ENCODE measurements at regions not wholly inside any gene's neighbourhood (a gene's known extent, or its start where the extent isn't known, plus 50 kb on each side); places are given as distances from the start of the nearest gene placed in this dataset.

- no peak for TF ChIP-seq FOXP2 (optimal IDR thresholded peaks at IDR 0.05; ENCODE audit: borderline replicate concordance, extremely low read depth, extremely low read length, insufficient read depth)
- no peak for TF ChIP-seq SIN3A (IDR thresholded peaks at IDR 0.05; ENCODE audit: borderline replicate concordance, insufficient read depth, low read length)
- no peak for TF ChIP-seq TAF1 (IDR thresholded peaks at IDR 0.05; ENCODE audit: borderline replicate concordance, insufficient read depth, low read length)
- no peak for TF ChIP-seq POLR2AphosphoS5 (IDR thresholded peaks at IDR 0.05; ENCODE audit: low read depth, low read length)
- TF ChIP-seq, protein P1, sequence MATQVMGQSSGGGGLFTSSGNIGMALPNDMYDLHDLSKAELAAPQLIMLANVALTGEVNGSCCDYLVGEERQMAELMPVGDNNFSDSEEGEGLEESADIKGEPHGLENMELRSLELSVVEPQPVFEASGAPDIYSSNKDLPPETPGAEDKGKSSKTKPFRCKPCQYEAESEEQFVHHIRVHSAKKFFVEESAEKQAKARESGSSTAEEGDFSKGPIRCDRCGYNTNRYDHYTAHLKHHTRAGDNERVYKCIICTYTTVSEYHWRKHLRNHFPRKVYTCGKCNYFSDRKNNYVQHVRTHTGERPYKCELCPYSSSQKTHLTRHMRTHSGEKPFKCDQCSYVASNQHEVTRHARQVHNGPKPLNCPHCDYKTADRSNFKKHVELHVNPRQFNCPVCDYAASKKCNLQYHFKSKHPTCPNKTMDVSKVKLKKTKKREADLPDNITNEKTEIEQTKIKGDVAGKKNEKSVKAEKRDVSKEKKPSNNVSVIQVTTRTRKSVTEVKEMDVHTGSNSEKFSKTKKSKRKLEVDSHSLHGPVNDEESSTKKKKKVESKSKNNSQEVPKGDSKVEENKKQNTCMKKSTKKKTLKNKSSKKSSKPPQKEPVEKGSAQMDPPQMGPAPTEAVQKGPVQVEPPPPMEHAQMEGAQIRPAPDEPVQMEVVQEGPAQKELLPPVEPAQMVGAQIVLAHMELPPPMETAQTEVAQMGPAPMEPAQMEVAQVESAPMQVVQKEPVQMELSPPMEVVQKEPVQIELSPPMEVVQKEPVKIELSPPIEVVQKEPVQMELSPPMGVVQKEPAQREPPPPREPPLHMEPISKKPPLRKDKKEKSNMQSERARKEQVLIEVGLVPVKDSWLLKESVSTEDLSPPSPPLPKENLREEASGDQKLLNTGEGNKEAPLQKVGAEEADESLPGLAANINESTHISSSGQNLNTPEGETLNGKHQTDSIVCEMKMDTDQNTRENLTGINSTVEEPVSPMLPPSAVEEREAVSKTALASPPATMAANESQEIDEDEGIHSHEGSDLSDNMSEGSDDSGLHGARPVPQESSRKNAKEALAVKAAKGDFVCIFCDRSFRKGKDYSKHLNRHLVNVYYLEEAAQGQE (IDR thresholded peaks at IDR 0.05; ENCODE audit: insufficient read depth in 1 of 2, low read depth in 2 of 2, low read length in 2 of 2): no peak
These were observed 54.2 kb upstream of the MCTP2 start for GRCh38 chr15:94177112-94177511.

GRCh38 chr15:94175420-94175819 is 55.9 kb upstream of the MCTP2 start:
- TF ChIP-seq, protein P1 (IDR thresholded peaks at IDR 0.05; ENCODE audit: insufficient read depth in 1 of 2, low read depth in 2 of 2, low read length in 2 of 2): no peak
- TF ChIP-seq POLR2AphosphoS5 (IDR thresholded peaks at IDR 0.05; ENCODE audit: low read depth, low read length) (no peak), TAF1 (IDR thresholded peaks at IDR 0.05; ENCODE audit: borderline replicate concordance, insufficient read depth, low read length) (no peak), FOXP2 (optimal IDR thresholded peaks at IDR 0.05; ENCODE audit: borderline replicate concordance, extremely low read depth, extremely low read length, insufficient read depth) (no peak)

DNA sequence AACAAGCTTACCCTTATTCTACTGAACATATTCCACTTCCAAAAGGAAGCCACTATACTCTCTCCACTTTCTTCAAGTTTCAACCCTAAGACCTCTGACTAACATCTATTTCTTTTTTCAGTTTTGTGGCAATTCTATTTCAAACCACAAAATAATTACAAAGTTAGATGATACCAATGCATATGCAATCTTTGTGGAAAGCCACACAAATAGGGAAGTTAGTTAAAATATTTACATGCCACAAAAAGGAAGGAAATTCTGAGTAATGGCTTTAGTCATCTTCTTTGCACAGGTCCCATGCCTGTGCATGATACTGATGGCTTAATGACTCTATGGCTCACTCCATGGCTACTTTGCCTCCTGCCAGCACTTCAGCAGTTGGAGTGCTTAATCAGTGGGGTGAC is 57.0 kb upstream of the MCTP2 start:
- no peak for TF ChIP-seq FOXP2 (optimal IDR thresholded peaks at IDR 0.05; ENCODE audit: borderline replicate concordance, extremely low read depth, extremely low read length, insufficient read depth)
- no peak for TF ChIP-seq POLR2AphosphoS5 (IDR thresholded peaks at IDR 0.05; ENCODE audit: low read depth, low read length)
- TF ChIP-seq, protein P1 (IDR thresholded peaks at IDR 0.05; ENCODE audit: insufficient read depth in 1 of 2, low read depth in 2 of 2, low read length in 2 of 2): no peak

DNA sequence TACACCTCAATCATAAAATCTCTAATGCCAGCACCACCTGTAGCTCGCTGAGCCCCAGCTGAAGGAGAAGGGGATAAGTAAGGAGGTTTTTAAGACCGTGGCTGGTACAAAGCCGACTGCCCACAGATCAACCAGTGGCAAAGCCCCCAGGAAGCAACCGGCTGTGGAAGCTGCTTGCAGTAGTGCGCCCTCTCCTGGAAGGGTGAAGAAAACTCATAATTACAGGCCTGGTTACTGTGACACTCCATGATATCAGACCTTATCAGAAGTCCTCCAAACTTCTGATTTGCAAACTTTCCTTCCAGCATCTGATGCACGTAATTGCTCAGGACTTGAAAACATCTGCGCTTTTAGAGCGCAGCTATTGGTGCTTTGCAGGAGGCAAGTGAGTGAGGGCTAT is 63.1 kb upstream of the MCTP2 start:
- TF ChIP-seq SIN3A (IDR thresholded peaks at IDR 0.05; ENCODE audit: borderline replicate concordance, insufficient read depth, low read length): no peak
- TF ChIP-seq, protein P1 (IDR thresholded peaks at IDR 0.05; ENCODE audit: insufficient read depth in 1 of 2, low read depth in 2 of 2, low read length in 2 of 2): no peak
- TF ChIP-seq FOXP2 (optimal IDR thresholded peaks at IDR 0.05; ENCODE audit: borderline replicate concordance, extremely low read depth, extremely low read length, insufficient read depth): no peak
- no peak for TF ChIP-seq POLR2AphosphoS5 (IDR thresholded peaks at IDR 0.05; ENCODE audit: low read depth, low read length)
- TF ChIP-seq TAF1 (IDR thresholded peaks at IDR 0.05; ENCODE audit: borderline replicate concordance, insufficient read depth, low read length): no peak

- no peak for TF ChIP-seq TAF1 (IDR thresholded peaks at IDR 0.05; ENCODE audit: borderline replicate concordance, insufficient read depth, low read length)
- no peak for TF ChIP-seq POLR2AphosphoS5 (IDR thresholded peaks at IDR 0.05; ENCODE audit: low read depth, low read length)
- TF ChIP-seq, protein P1 (IDR thresholded peaks at IDR 0.05; ENCODE audit: insufficient read depth in 1 of 2, low read depth in 2 of 2, low read length in 2 of 2): no peak
- no peak for TF ChIP-seq FOXP2 (optimal IDR thresholded peaks at IDR 0.05; ENCODE audit: borderline replicate concordance, extremely low read depth, extremely low read length, insufficient read depth)
- no peak for TF ChIP-seq SIN3A (IDR thresholded peaks at IDR 0.05; ENCODE audit: borderline replicate concordance, insufficient read depth, low read length)
These were observed 66.4 kb upstream of the MCTP2 start for GRCh38 chr15:94164971-94165370.

Data from PFSK-1 (cell line).